NCI-H2107 treated with DMSO at 0.1 percent for 48 hours (cell line): ENCODE measurements at regions not wholly inside any gene's neighbourhood (a gene's known extent, or its start where the extent isn't known, plus 50 kb on each side); places are given as distances from the start of the nearest gene placed in this dataset.

Source experiments
- DNase-seq: peaks from one replicate; lab custom pipeline; 2025; ENCODE audit not compliant: unreplicated experiment; lab: John Stamatoyannopoulos, UW

DNA sequence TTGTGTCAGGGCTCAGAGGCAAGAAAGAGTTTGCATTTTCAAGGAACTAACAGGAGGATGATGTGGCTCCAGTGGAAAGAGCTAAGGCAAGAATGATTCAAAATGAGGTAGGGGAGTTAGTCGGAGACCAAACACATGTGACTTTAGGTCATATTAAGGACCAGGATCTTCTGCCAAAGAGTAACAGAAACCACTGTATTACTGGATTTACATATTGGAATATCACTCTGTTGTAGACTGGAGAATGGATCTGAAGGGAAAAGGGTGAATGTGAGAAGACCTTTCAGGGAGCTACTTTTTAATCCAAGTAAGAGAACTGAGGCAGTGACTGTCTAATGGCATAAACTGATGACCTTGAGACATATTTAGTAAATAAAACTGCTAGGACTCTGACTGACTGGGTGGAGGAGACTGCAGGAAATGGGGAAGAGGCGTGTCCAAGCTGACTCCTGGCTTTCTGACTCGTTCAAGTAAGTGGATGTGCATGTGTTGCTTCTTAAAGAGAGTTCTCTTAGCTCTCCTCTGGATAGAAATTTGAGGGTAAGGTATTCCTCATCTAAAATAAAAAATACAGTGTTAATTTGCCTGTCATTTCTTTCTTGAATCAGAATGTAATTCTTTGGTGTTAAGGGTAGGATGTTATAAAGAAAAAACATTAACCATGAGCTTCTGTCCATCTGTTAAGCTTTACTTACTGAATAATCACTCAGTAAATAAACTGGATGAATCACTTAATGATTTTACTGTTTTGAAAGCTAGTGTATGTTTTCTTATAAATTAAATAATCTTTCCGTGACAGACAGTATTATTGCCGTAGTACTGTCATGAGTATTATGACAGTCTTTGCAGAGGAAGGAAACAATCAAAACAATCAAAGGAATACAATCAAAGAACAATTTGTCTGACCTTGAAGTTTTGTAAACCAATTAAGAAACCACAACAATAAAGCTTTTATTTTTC is 58.3 kb upstream of the CFAP20DC start:
- no peak for DNase-seq

- no peak for DNase-seq
Observed at GRCh38 chr3:59106085-59106648, 56.3 kb upstream of the CFAP20DC start.

- DNase-seq = no peak
Observed at GRCh38 chr3:59103552-59103951, 53.7 kb upstream of the CFAP20DC start.

- no peak for DNase-seq
Observed at GRCh38 chr3:59101231-59101736, 51.5 kb upstream of the CFAP20DC start.
